IMR-90 (cell line): ENCODE measurements at regions not wholly inside any gene's neighbourhood (a gene's known extent, or its start where the extent isn't known, plus 50 kb on each side); places are given as distances from the start of the nearest gene placed in this dataset.

ENCODE experiments used
- ATAC-seq: fragments of 200-7000 bp; cut with Tn5 transposase; 2 replicates; pipeline ENCODE4 v1.9.1; 2020; ENCODE audit warnings: low read depth, mild to moderate bottlenecking, moderate library complexity
- BruUV-seq: library from RNA; stranded (reverse); fragments of 400-500 nt; replicated peaks from 2 replicates; lab custom pipeline; 2021; lab: Mats Ljungman, UMichigan
- CTCF ChIA-PET: fragments of 300-600 bp; formaldehyde crosslinking; extraction: SDS; loops from one replicate; lab custom pipeline; 2021; ENCODE audit warnings: antibody characterized with exemption; lab: Yijun Ruan, JAX
- POLR2A ChIA-PET: fragments of 300-600 bp; sonication (Branson Sonifier 250); formaldehyde crosslinking; loops from one replicate; lab custom pipeline; 2022; ENCODE audit warnings: antibody characterized with exemption; ENCODE audit not compliant: unreplicated experiment; lab: Charles Lee
- DNase-seq: peaks from one replicate; pipeline ENCODE4 v3.0.0; 2013
- H2AFZ ChIP-seq: replicated peaks from 2 replicates; pipeline ENCODE3; 2013; ENCODE audit warnings: low read length, mild to moderate bottlenecking; ENCODE audit not compliant: poor library complexity
- H2AK5ac ChIP-seq: 2 replicates; pipeline ENCODE4 v1.6.1; 2013; ENCODE audit warnings: low read depth, low read length, inconsistent platforms
- H2AK9ac ChIP-seq: replicated peaks from 2 replicates; pipeline ENCODE3; 2013; ENCODE audit warnings: mild to moderate bottlenecking, low read depth, low read length, moderate library complexity; ENCODE audit not compliant: poor library complexity
- H2BK120ac ChIP-seq: 2 replicates; pipeline ENCODE4 v1.6.1; 2013; ENCODE audit warnings: low read depth, low read length, inconsistent platforms
- H2BK15ac ChIP-seq: 3 replicates; pipeline ENCODE4 v1.6.1; 2013; ENCODE audit warnings: low read depth, low read length, inconsistent platforms
- H2BK20ac ChIP-seq: 2 replicates; pipeline ENCODE4 v1.6.1; 2013; ENCODE audit warnings: low read depth, mild to moderate bottlenecking, inconsistent platforms, low read length, moderate library complexity
- H2BK5ac ChIP-seq: 2 replicates; pipeline ENCODE4 v1.6.1; 2013; ENCODE audit warnings: mild to moderate bottlenecking, low read depth, low read length, inconsistent platforms; ENCODE audit not compliant: poor library complexity, severe bottlenecking
- H3K14ac ChIP-seq: replicated peaks from 2 replicates; pipeline ENCODE4 v1.6.1; 2013; ENCODE audit warnings: low read depth, low read length, inconsistent platforms
- H3K18ac ChIP-seq: 2 replicates; pipeline ENCODE4 v1.6.1; 2013; ENCODE audit warnings: low read depth, low read length, control low read depth
- H3K23ac ChIP-seq: 2 replicates; pipeline ENCODE4 v1.6.1; 2013; ENCODE audit warnings: low read depth, low read length, inconsistent platforms
- H3K27ac ChIP-seq: 2 replicates; pipeline ENCODE4 v1.5.1; 2013; ENCODE audit warnings: mild to moderate bottlenecking, control low read depth, low read length; ENCODE audit not compliant: insufficient read depth
- H3K27me3 ChIP-seq: 2 replicates; pipeline ENCODE4 v1.6.1; 2013; ENCODE audit warnings: low read length; ENCODE audit not compliant: control insufficient read depth, insufficient read depth
- H3K36me3 ChIP-seq: 2 replicates; pipeline ENCODE4 v1.6.1; 2013; ENCODE audit warnings: low read length, mixed read lengths; ENCODE audit not compliant: control insufficient read depth, insufficient read depth
- H3K4ac ChIP-seq: 2 replicates; pipeline ENCODE4 v1.6.1; 2013; ENCODE audit warnings: low read depth, low read length, inconsistent platforms
- H3K4me1 ChIP-seq: 2 replicates; pipeline ENCODE4 v1.6.1; 2013; ENCODE audit warnings: low read length, mixed read lengths; ENCODE audit not compliant: control insufficient read depth, insufficient read depth
- H3K4me2 ChIP-seq: 2 replicates; pipeline ENCODE4 v1.6.1; 2013; ENCODE audit warnings: low read depth, mild to moderate bottlenecking, control low read depth, low read length, moderate library complexity
- H3K4me3 ChIP-seq: 2 replicates; pipeline ENCODE4 v1.5.1; 2013; ENCODE audit warnings: low read depth, mild to moderate bottlenecking, control low read depth, low read length, moderate library complexity; ENCODE audit not compliant: insufficient read depth
- H3K56ac ChIP-seq: 2 replicates; pipeline ENCODE4 v1.6.1; 2013; ENCODE audit warnings: low read length, inconsistent platforms; ENCODE audit not compliant: insufficient read depth; ENCODE audit errors: extremely low read depth
- H3K79me1 ChIP-seq, 2 experiments: 2 replicates each; pipeline ENCODE4 v1.6.1; 2013; ENCODE audit warnings: low read length in 2 of 2, inconsistent platforms in 1 of 2, low read depth in 1 of 2
- H3K9ac ChIP-seq: 2 replicates; pipeline ENCODE4 v1.6.1; 2013; ENCODE audit warnings: low read depth, low read length, control low read depth
- H3K9me1 ChIP-seq: 2 replicates; pipeline ENCODE4 v1.6.1; 2013; ENCODE audit warnings: low read length, inconsistent platforms; ENCODE audit not compliant: insufficient read depth
- H3K9me3 ChIP-seq: 2 replicates; pipeline ENCODE4 v1.6.1; 2013; ENCODE audit warnings: low read length; ENCODE audit not compliant: control insufficient read depth, insufficient read depth
- H4K20me1 ChIP-seq: 2 replicates; pipeline ENCODE4 v1.6.1; 2013; ENCODE audit warnings: low read length, inconsistent platforms; ENCODE audit not compliant: insufficient read depth
- H4K5ac ChIP-seq: 2 replicates; pipeline ENCODE4 v1.6.1; 2013; ENCODE audit warnings: mild to moderate bottlenecking, low read depth, low read length, control low read depth
- H4K8ac ChIP-seq, 2 experiments: 2 replicates each; pipeline ENCODE4 v1.6.1; 2013; ENCODE audit warnings: low read depth in 2 of 2, low read length in 2 of 2, control low read depth in 1 of 2, inconsistent platforms in 1 of 2
- H4K91ac ChIP-seq: 2 replicates; pipeline ENCODE4 v1.6.1; 2013; ENCODE audit warnings: low read depth, low read length, inconsistent platforms; ENCODE audit not compliant: insufficient read depth
- BHLHE40 ChIP-seq: fragments of 150-350 bp; IDR thresholded peaks from 2 replicates; pipeline ENCODE4 v1.6.1; 2016; ENCODE audit warnings: mild to moderate bottlenecking, low read depth, low read length
- CEBPB ChIP-seq: IDR thresholded peaks from 2 replicates; pipeline ENCODE4 v1.6.1; 2012; ENCODE audit warnings: low read depth, low read length, improper control_type of control experiment
- CTCF ChIP-seq: conservative IDR thresholded peaks from 2 replicates; pipeline ENCODE4 v1.5.1; 2012; ENCODE audit warnings: mild to moderate bottlenecking, low read depth, low read length, improper control_type of control experiment
- MAFK ChIP-seq: IDR thresholded peaks from 2 replicates; pipeline ENCODE4 v1.6.1; 2012; ENCODE audit warnings: low read depth, low read length, improper control_type of control experiment
- MXI1 ChIP-seq: IDR thresholded peaks from 2 replicates; pipeline ENCODE4 v1.6.1; 2012; ENCODE audit warnings: low read depth, mild to moderate bottlenecking, low read length, moderate library complexity, borderline replicate concordance
- NFE2L2 ChIP-seq: fragments of 150-350 bp; IDR thresholded peaks from 2 replicates; pipeline ENCODE4 v1.6.1; 2016; ENCODE audit warnings: low read depth, mild to moderate bottlenecking, low read length
- POLR2A ChIP-seq: IDR thresholded peaks from 2 replicates; pipeline ENCODE4 v1.6.1; 2012; ENCODE audit warnings: mild to moderate bottlenecking, low read depth, low read length
- RAD21 ChIP-seq: IDR thresholded peaks from 2 replicates; pipeline ENCODE4 v1.6.1; 2012; ENCODE audit warnings: low read length, improper control_type of control experiment
- RCOR1 ChIP-seq: IDR thresholded peaks from 2 replicates; pipeline ENCODE4 v1.6.1; 2012; ENCODE audit warnings: mild to moderate bottlenecking, low read length, improper control_type of control experiment; ENCODE audit not compliant: insufficient replicate concordance
- USF2 ChIP-seq: fragments of 150-350 bp; IDR thresholded peaks from 2 replicates; pipeline ENCODE4 v1.6.1; 2017; ENCODE audit warnings: mild to moderate bottlenecking, antibody characterized with exemption, low read length, low read depth
- WGBS, 2 experiments: methylation state at CpG; one replicate each; pipeline versions ENCODE4 v1.1.5 to v1.1.7; 2013; ENCODE audit warnings: missing lambda C conversion rate in 2 of 2; ENCODE audit not compliant: insufficient read length in 1 of 2; ENCODE audit errors: extremely low coverage in 2 of 2; 5-methylcytosine and 5-hydroxymethylcytosine counted together
- dilution Hi-C: fragments of 300-500 bp; cut with HindIII; formaldehyde crosslinking; loops from one replicate; pipeline ENCODE4 v1.14.3; 2018; ENCODE audit warnings: low sequenced_read_pairs; ENCODE audit not compliant: unreplicated experiment
- in situ Hi-C: fragments of 300-500 bp; cut with MboI; formaldehyde crosslinking; loops from 3 replicates; pipeline ENCODE4 v1.14.3; 2019; ENCODE audit warnings: low sequenced_read_pairs, inconsistent platforms, mixed read lengths
- intact Hi-C: fragments of 100-400 bp; cut with micrococcal nuclease; formaldehyde crosslinking; loops from 2 replicates; pipeline ENCODE4 v1.10.0; 2022

GRCh38 chr5:12840972-12841371 is 936.7 kb upstream of the CTNND2 start:
- Histone ChIP-seq H3K23ac (no peak overlapping the region), H2BK5ac (no peak overlapping the region), H4K91ac (no peak overlapping the region), H2BK120ac (no peak overlapping the region), H2AK5ac (no peak overlapping the region), H3K4me2 (no peak overlapping the region), H2AFZ (no peak overlapping the region), H3K9me1 (no peaks in the 10 kb centered on the region), H3K9me3 (peaks cover 5% of the 10 kb centered on the region; the same call in 1 of the 2 replicates), H4K5ac (no peak overlapping the region), H3K56ac (no peak overlapping the region), H2BK20ac (no peak overlapping the region), H4K8ac (no peak overlapping the region), H4K20me1 (no peaks in the 10 kb centered on the region), H3K79me1 (no peaks in the 10 kb centered on the region), H2BK15ac (no peak overlapping the region), H3K27ac (no peak overlapping the region), H3K18ac (no peak overlapping the region), H3K4me3 (no peak overlapping the region), H3K14ac (no peak overlapping the region), H3K4ac (no peak overlapping the region), H3K4me1 (no peaks in the 10 kb centered on the region), H3K27me3 (no peaks in the 10 kb centered on the region), H3K9ac (no peak overlapping the region), H3K36me3 (no peaks in the 10 kb centered on the region), H2AK9ac (no peak overlapping the region)
- dilution Hi-C loops, result no loop called here
- intact Hi-C loops, result no loop called here
- TF ChIP-seq BHLHE40, result no peak
- TF ChIP-seq NFE2L2, result no peak
- TF ChIP-seq CTCF, result no peak
- no peak for TF ChIP-seq CEBPB
- TF ChIP-seq MXI1, result no peak
- no peak for TF ChIP-seq MAFK
- TF ChIP-seq USF2, result no peak
- TF ChIP-seq POLR2A, result no peak
- no peak for TF ChIP-seq RAD21
- no peak for TF ChIP-seq RCOR1
- DNase-seq (no peak), ATAC-seq (no peak)
- no TSS peak for BruUV-seq
- in situ Hi-C loops, result no loop called here
- CTCF ChIA-PET, result no interaction called here
- WGBS, 2 experiments, result no CpG with 5 or more reads among the region's 4 CpGs
- POLR2A ChIA-PET, result no interaction called here
